ENCODE measurements at regions not wholly inside any gene's neighbourhood (a gene's known extent, or its start where the extent isn't known, plus 50 kb on each side); places are given as distances from the start of the nearest gene placed in this dataset.

GRCh38 chr13:94928127-94928775, 215.9 kb upstream of the SOX21 start:
- TF ChIP-seq CTCF (IDR thresholded peaks at IDR 0.05; ENCODE audit: insufficient read depth, low read depth, low read length), result no peak
- no peak for TF ChIP-seq EZH2 (IDR thresholded peaks at IDR 0.05; ENCODE audit: insufficient read depth, low read length)
